Erythroblast (primary cell): ENCODE measurements at regions not wholly inside any gene's neighbourhood (a gene's known extent, or its start where the extent isn't known, plus 50 kb on each side); places are given as distances from the start of the nearest gene placed in this dataset.

Experiments
- GATA1 ChIP-seq: IDR thresholded peaks from 2 replicates; pipeline ENCODE4 v1.6.1; 2011; ENCODE audit warnings: low read depth, mild to moderate bottlenecking, control low read depth, low read length, moderate library complexity
- POLR2A ChIP-seq: IDR thresholded peaks from 2 replicates; pipeline ENCODE4 v1.6.1; 2011; ENCODE audit warnings: mild to moderate bottlenecking, low read length

DNA sequence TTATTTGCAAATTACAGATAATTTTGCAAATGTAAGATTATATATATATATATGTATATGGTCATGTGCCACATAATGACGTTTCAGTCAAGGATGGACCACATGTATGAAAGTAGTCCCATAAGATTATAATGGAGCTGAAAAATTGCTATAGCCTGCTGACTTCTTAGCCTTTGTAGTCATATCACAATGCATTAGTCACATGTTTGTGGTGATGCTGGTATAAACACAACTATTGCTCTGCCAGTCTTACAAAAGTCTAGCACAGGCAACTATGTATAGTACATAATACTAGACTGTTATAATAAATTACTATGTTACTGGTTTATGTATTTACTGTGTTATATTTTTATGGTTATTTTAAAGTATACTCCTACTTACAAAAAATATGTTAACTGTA is 444.3 kb downstream of the KCNJ2 start:
- TF ChIP-seq POLR2A: no peak
- no peak for TF ChIP-seq GATA1
